Mucosa of rectum (tissue), 2 donors: ENCODE measurements at regions not wholly inside any gene's neighbourhood (a gene's known extent, or its start where the extent isn't known, plus 50 kb on each side); places are given as distances from the start of the nearest gene placed in this dataset.

ENCODE experiments used
- H3K27ac ChIP-seq, 2 donors: one replicate each; pipeline ENCODE4 v1.7.0; 2013; ENCODE audit warnings: inconsistent platforms in 2 of 2, low read depth in 2 of 2, low read length in 2 of 2
- H3K27me3 ChIP-seq, 2 donors: one replicate each; pipeline ENCODE4 v1.7.0; 2013; ENCODE audit warnings: low read length in 2 of 2; ENCODE audit not compliant: control insufficient read depth in 2 of 2, insufficient read depth in 2 of 2
- H3K36me3 ChIP-seq, 2 donors: one replicate each; pipeline ENCODE4 v1.7.0; 2013; ENCODE audit warnings: low read length in 2 of 2; ENCODE audit not compliant: control insufficient read depth in 2 of 2, insufficient read depth in 2 of 2
- H3K4me1 ChIP-seq, 2 donors: one replicate each; pipeline ENCODE4 v1.7.0; 2013; ENCODE audit warnings: low read length in 2 of 2, mild to moderate bottlenecking in 1 of 2; ENCODE audit not compliant: control insufficient read depth in 2 of 2, insufficient read depth in 2 of 2
- H3K4me3 ChIP-seq, 2 donors: one replicate each; pipeline ENCODE4 v1.7.0; 2013; ENCODE audit warnings: low read length in 2 of 2
- H3K9ac ChIP-seq, 2 donors: one replicate each; pipeline ENCODE4 v1.7.0; 2013; ENCODE audit warnings: low read length in 2 of 2, low read depth in 1 of 2, mild to moderate bottlenecking in 1 of 2
- H3K9me3 ChIP-seq, 2 donors: one replicate each; pipeline ENCODE4 v1.7.0; 2013; ENCODE audit warnings: low read length in 2 of 2; ENCODE audit not compliant: control insufficient read depth in 2 of 2
- donor health status: healthy.
- donor health status: Normal muscosa, but diverticular disease.

DNA sequence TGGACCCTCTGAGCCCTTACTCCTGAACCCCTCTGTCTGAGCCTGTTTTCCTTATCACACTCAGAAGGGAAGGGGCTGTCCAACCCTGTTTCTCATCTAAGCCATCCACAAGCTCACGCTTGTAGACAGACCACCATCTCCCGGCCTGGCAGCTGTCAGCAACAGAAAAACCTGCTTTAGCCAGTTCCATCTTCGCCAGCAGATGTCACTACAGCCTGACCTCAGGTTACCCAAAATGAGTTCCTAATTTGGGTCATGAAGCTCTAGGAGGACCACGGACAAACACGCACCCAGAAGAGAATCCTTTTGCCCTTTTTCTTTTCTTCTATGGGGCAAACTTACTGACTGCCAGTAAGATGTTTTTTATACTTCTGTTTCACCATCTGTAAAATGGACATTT is 445.4 kb downstream of the BCOR start:
- Histone ChIP-seq H3K27ac (no peak overlapping the region), H3K4me1 (no peaks in the 10 kb centered on the region), H3K27me3 (peaks cover 10 to 18% of the 10 kb centered on the region in 2 donors), H3K9ac (no peak overlapping the region), H3K4me3 (no peak overlapping the region), H3K36me3 (no peaks in the 10 kb centered on the region), H3K9me3 (no peaks in the 10 kb centered on the region)

DNA sequence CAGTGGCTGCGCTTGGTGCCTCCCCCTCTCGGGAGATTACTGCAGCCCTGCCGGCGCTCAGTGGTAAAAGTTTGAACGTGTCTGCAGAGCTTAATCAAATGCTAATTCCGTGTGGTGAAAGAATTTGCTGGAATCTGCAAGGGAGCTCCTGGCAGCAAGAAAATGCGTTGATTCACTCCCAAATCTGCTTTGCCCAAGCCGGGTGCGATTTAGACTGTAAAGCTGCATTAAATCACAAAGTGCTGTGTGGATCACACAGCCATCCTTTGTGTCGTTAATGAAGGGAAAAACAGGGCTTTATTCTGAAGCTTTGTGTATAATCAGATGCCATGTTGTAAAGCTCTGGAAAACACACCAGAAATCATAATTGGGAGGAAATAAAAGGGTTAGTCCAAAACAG is 444.1 kb downstream of the BCOR start:
- H3K4me1 ChIP-seq: no peaks in the 10 kb centered on the region
- no peaks in the 10 kb centered on the region for H3K9me3 ChIP-seq
- H3K4me3 ChIP-seq: no peak overlapping the region
- H3K36me3 ChIP-seq: no peaks in the 10 kb centered on the region
- H3K9ac ChIP-seq: no peak overlapping the region
- H3K27me3 ChIP-seq: peaks cover 13 to 18% of the 10 kb centered on the region in 2 donors
- no peak overlapping the region for H3K27ac ChIP-seq

DNA sequence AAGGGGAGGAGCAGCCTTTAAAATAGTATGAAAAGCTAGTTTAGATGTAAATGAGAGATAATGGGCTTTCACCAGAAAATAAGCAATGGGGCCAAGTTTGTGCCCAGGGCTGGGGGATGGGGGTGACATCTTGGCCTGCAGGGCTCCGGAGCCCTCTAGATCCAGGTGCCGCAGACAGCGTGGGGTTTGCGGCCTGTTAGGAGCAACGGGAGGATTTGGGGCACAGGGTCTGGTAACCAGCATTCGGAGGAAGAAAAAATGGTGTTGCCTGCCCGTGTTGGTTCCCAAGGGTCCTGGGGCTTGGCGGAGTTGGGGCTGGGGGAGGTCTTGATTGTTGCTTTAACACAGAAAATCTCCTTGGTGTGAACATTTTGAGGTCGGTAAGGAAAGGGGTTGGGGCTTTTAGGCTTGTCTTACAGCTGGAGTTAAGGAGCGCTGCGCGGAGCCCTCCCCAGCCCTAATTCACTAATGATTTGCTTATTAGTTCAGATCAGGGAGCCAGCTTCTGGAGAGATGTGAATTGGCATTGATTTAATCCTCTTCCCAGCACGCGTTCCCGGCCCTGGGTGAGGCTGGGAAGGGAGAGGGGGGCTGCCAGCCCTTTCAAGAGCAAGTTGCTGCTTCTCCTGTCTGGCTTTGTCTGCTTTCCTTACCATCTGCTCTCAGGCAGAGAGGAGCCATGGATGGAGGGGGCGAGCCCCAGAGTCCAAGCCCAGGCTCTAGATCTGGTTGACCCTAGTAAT is 443.4 kb downstream of the BCOR start:
- H3K36me3 ChIP-seq: no peaks in the 10 kb centered on the region
- peaks cover 13 to 18% of the 10 kb centered on the region in 2 donors for H3K27me3 ChIP-seq
- no peaks in the 10 kb centered on the region for H3K4me1 ChIP-seq
- H3K4me3 ChIP-seq: no peak overlapping the region
- no peak overlapping the region for H3K9ac ChIP-seq
- H3K9me3 ChIP-seq: no peaks in the 10 kb centered on the region
- H3K27ac ChIP-seq: no peak overlapping the region

DNA sequence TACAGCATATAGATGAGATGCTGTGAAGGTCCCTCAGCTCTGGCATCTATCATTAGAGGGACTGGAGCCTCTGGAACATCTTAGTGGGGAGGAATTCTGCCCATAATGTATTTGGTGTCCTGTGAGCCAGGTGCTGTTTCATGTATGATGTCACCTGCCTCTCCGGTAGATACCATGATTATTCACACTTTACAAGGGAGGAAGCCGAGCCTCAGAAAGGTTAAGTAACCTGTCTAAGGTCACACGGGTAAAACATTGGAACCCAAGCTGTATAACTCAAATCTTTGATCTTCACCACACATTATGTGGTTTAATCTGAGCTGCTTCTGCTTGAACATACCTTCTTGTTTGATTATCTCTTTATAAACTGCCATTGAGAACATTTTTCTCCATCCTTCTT is 442.8 kb downstream of the BCOR start:
- Histone ChIP-seq H3K27me3 (peaks cover 13 to 18% of the 10 kb centered on the region in 2 donors), H3K4me3 (no peak overlapping the region), H3K4me1 (no peaks in the 10 kb centered on the region), H3K36me3 (no peaks in the 10 kb centered on the region), H3K9ac (no peak overlapping the region), H3K27ac (no peak overlapping the region), H3K9me3 (no peaks in the 10 kb centered on the region)

DNA sequence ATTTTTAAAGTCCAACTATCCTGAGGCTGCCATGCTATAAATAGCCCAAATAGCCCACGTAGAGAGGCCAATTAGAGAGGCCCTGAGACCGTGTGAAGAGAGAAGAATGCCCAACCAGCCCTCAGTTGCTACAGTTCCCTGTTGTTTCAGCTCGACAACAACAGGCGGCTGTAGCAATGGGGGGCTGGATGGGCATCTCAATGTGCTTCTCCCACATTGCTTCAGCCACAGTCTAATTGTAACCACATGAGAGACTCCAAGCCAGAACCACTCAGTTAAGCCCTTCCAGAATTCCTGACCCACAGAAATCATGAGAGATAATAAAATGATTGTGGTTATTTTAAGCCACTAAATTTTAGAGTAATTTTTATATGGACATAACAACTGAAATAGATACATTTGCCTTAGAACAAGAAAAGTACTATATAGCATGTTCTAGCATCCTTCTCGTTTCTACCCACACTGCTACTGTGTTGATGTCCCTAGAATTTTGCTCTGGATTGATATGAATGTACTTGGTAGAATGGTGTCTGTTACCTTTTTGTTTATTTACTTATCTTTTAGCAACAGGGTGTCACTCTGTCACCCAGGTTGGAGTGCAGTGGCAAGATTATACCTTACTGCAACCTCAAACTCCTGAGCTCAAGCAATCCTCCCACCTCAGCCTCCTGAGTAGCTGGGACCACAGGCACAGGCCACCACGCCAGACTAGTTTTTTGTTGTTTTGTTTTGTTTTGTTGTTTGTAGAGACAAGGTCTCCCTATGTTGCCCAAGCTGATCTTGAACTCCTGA is 436.4 kb downstream of the BCOR start:
- H3K4me3 ChIP-seq: no peak overlapping the region
- H3K4me1 ChIP-seq: no peaks in the 10 kb centered on the region
- no peaks in the 10 kb centered on the region for H3K36me3 ChIP-seq
- H3K27me3 ChIP-seq: peaks cover 0 to 3% of the 10 kb centered on the region in 2 donors
- H3K27ac ChIP-seq: no peak overlapping the region
- no peaks in the 10 kb centered on the region for H3K9me3 ChIP-seq
- no peak overlapping the region for H3K9ac ChIP-seq

DNA sequence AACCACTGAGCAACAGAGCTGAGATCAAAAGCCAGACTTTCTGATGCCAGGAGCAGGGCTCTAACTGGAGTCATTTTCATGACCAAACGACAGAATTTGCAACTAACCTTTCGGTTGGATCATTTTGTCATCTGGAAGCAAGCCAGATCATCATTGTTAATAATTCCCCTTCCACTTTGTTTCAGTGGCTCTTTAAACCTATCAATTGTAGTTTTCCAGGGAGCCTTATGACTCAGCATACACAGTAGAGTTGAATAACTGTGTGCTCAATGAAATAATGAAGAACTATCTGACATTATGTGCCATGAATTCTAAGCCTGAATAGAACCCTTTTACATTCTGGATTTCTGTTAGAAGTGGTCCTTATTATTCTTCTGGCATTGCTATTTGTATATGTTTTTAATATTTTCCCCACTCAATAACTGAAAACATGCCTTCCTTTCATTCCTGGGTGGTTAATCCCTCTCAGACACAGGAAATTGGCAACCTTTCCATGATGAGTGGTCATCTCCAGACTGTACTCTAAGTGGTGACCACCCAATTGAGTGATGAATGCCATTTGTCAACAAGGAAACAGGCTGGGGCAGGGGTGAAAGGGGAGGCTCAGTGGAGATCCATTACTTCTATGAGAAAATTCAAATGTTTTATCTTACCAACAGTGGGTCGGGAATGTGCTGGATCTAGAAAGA is 431.8 kb downstream of the BCOR start:
- Histone ChIP-seq H3K9me3 (no peaks in the 10 kb centered on the region), H3K4me1 (no peaks in the 10 kb centered on the region)

DNA sequence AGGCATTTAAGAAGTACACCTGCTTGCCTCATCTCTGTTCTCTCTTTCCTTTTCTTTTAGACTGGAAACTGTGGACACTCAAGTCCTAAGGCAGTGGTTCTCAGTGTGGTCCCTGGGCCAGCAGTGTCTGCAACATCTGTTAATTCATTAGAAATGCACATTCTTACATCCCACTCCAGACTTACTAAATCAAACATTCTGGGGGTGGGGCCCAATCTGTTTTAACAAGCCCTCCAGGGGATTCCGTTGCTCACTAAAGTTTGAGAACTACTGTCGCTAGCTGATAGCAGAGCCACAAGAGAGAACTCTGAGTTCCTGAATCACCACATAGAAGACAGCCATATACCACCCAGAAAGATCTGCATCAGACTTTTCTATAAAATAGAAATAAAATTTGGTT is 430.6 kb downstream of the BCOR start:
- Histone ChIP-seq H3K4me3 (no peak overlapping the region), H3K9ac (no peak overlapping the region), H3K36me3 (no peaks in the 10 kb centered on the region), H3K27ac (no peak overlapping the region), H3K9me3 (no peaks in the 10 kb centered on the region), H3K4me1 (no peaks in the 10 kb centered on the region), H3K27me3 (peaks cover 0 to 12% of the 10 kb centered on the region in 2 donors)

More for the DNA sequence above, 431.8 kb downstream of the BCOR start:
- Histone ChIP-seq H3K36me3 (no peaks in the 10 kb centered on the region), H3K27ac (no peak overlapping the region), H3K27me3 (peaks cover 0 to 9% of the 10 kb centered on the region in 2 donors), H3K9ac (no peak overlapping the region), H3K4me3 (no peak overlapping the region)

DNA sequence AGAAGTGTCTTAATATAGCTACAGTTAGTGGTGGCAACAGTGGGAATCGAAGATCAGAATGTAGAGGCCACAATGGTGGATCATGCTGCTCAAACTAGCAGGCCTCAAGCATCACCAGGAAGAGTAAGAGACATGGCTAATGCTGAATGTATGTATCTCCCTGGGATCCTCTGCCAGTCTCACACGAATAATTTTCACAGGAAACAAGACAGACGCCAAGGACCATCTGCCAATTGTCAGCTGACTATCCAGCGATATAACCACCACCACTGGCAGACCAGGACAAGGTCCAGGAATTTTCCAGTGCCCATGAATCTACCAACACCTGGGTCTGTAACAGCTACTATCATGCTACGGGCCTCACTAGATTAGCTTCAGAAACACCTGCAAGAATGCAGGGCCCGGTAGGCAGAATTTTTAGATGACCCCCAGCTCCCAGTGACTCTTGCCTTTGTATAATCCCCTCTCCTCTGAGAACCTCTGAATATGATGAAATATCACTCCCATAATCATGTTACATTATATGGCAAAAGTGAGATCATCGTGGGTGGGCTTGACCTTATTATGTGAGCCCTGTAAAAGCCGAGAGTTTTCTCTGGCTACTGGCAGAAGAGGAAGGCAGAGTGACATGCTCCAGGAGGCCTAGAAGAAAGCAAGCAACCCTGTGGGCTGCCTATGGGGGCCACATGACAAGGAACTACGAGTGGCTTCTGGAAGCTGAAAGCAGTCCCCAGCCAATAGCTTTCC is 429.8 kb downstream of the BCOR start:
- Histone ChIP-seq H3K27me3 (peaks cover 0 to 12% of the 10 kb centered on the region in 2 donors), H3K36me3 (no peaks in the 10 kb centered on the region), H3K27ac (no peak overlapping the region), H3K9me3 (no peaks in the 10 kb centered on the region), H3K4me3 (no peak overlapping the region), H3K4me1 (no peaks in the 10 kb centered on the region), H3K9ac (no peak overlapping the region)

DNA sequence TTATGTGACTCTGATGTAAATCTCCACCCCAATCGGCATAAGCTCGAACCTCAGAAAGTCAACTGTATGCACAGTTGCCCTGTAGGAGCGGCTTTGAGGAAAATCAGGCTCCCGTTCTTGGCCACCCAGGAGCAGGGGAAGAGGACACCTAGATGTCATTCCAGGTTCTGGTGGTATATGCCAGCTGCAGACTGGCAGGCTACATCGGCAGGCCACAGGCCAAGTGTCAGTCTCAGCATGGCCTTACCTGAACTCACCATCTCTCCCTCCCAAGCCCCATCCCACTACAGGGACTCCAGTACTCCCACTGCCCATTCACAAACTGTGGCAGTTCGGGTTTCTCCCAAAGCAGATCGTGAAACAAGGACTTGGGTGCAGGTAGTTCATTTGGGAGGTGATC is 428.1 kb downstream of the BCOR start:
- Histone ChIP-seq H3K9me3 (no peaks in the 10 kb centered on the region), H3K9ac (no peak overlapping the region), H3K4me1 (no peaks in the 10 kb centered on the region), H3K4me3 (no peak overlapping the region), H3K36me3 (no peaks in the 10 kb centered on the region), H3K27me3 (peaks cover 0 to 12% of the 10 kb centered on the region in 2 donors), H3K27ac (no peak overlapping the region)
